GF-D8 (cell line): ENCODE measurements at regions not wholly inside any gene's neighbourhood (a gene's known extent, or its start where the extent isn't known, plus 50 kb on each side); places are given as distances from the start of the nearest gene placed in this dataset.

Experiments used
- DNase-seq: peaks from one replicate; lab custom pipeline; 2025; lab: John Stamatoyannopoulos, UW

- DNase-seq: no peak
These were observed 101.1 kb upstream of the TAB2 start for GRCh38 chr6:149216459-149216858.

- no peak for DNase-seq
These were observed 100.0 kb upstream of the TAB2 start for GRCh38 chr6:149217466-149217888.

GRCh38 chr6:149218471-149218870 is 99.0 kb upstream of the TAB2 start:
- DNase-seq: no peak

- DNase-seq: no peak
These were observed 98.6 kb upstream of the TAB2 start for GRCh38 chr6:149218915-149219314.

GRCh38 chr6:149220882-149221773 is 96.4 kb upstream of the TAB2 start:
- DNase-seq: no peak

GRCh38 chr6:149221774-149222070 is 95.8 kb upstream of the TAB2 start:
- no peak for DNase-seq

GRCh38 chr6:149223120-149223903 is 94.2 kb upstream of the TAB2 start:
- DNase-seq: no peak

GRCh38 chr6:149223904-149224351 is 93.6 kb upstream of the TAB2 start:
- no peak for DNase-seq

- no peak for DNase-seq
These were observed 93.1 kb upstream of the TAB2 start for GRCh38 chr6:149224399-149224798.

GRCh38 chr6:149225370-149225769 is 92.1 kb upstream of the TAB2 start:
- no peak for DNase-seq

GRCh38 chr6:149225946-149226345 is 91.6 kb upstream of the TAB2 start:
- DNase-seq: no peak

GRCh38 chr6:149227796-149228195 is 89.7 kb upstream of the TAB2 start:
- DNase-seq: no peak

GRCh38 chr6:149228311-149228955 is 89.1 kb upstream of the TAB2 start:
- no peak for DNase-seq

GRCh38 chr6:149229096-149229495 is 88.4 kb upstream of the TAB2 start:
- DNase-seq: no peak

- no peak for DNase-seq
These were observed 86.6 kb upstream of the TAB2 start for GRCh38 chr6:149230712-149231460.

GRCh38 chr6:149231778-149232177 is 85.7 kb upstream of the TAB2 start:
- no peak for DNase-seq

- no peak for DNase-seq
These were observed 84.3 kb upstream of the TAB2 start for GRCh38 chr6:149233056-149233715.

GRCh38 chr6:149234051-149234962 is 83.2 kb upstream of the TAB2 start:
- DNase-seq: no peak

- peak; percentile 29 for DNase-seq
These were observed 82.4 kb upstream of the TAB2 start for GRCh38 chr6:149235130-149235561.

GRCh38 chr6:149236589-149236988 is 80.9 kb upstream of the TAB2 start:
- no peak for DNase-seq
